HG02973 (cell line): ENCODE measurements at regions not wholly inside any gene's neighbourhood (a gene's known extent, or its start where the extent isn't known, plus 50 kb on each side); places are given as distances from the start of the nearest gene placed in this dataset.

Experiments used
- ATAC-seq: cut with Tn5 transposase; IDR thresholded peaks from one replicate; pipeline ENCODE4 v1.9.1; 2021; ENCODE audit warnings: moderate library complexity; ENCODE audit not compliant: unreplicated experiment

DNA sequence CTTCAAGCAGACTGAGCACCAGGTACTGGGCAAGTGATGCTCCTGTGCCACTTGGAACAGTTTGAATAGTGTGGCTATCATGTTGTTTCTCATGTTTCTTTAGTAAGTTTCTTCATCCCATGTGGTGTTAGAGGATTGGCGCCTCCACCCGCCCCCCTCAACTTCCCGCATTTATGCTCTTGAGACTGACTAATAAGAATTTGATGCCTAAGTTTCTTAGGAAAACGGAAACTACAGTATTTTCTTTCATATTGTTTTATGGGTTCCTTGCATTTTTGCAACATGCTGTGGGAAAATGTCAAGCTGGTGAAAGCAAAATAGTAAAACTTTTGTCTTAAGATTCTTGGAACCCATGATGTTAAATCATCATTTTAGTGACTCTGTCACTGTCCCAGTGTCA lies 101.2 kb upstream of the SLC4A4 start:
- no peak for ATAC-seq

DNA sequence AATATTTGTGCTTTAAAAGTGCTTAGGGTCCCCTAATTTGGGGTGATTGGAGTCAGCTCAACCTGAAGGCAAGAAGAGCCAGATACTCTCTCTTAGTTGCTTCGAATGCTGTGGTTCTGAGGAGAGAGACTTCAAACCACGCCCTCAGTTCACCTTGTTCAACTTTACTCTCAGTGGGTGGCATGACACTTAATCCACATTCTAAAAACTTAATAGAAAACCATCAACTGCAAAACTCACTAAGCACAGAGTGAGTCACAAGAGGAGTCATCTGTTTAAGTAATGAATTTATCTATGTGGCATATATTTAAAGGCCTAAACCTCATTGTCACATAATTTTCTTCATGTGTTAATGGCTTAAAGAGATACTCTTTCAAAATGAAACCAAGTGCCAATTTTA lies 99.5 kb upstream of the SLC4A4 start:
- no peak for ATAC-seq

DNA sequence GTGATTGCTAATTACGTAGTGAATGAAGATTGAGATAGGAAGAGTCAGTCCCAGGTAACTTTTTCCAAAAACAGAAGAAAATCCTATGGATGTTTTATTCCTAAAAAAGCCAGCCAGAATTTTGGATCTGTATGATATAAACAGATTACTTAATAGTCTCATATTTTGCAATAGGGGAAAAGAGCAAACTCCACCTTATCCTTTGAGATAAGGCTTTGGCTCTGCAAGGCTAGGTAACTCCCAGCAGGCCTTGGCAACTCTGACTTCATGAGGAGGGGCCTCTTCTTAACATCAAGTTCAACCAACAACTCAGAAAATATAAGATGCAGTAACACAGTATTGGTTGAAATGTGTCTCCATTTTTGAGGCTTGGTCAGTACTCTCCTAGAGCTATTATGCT lies 98.7 kb upstream of the SLC4A4 start:
- no peak for ATAC-seq

DNA sequence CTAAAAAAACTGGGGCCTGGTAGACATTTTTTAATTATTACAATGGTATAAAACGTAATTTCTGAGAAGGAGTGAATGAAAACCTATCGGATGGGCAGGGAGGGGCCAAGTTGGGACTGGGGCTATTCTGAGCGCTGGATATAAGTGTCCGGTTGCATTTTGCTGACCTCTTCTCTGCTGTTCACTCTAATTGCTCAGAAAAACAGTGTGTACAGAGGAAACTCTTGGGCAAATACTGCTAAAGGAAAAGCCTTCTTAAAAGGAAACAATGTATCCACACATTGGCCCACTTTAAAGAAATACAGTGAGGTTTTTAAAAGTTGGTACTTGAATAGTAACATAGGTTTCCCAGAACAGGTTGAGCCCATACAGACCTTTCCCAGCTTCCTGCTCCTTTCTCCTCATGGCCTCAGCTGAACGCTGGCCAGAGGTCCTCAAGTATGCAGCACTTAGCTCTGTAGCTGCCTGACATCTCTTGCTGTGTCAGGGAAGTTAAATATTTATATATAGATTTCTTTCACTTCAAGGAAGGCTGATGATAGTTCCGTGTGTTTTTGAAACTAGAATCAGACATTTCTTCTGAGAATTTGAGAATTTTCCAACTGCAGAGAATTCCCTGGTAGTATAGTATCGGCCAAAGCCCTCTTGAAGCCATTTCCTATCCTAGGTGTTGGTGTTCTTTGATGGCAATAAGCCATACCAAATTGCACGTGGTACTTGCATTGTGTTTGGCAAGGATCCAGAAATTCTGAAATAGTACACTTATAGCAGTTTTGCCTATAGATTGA lies 97.1 kb upstream of the SLC4A4 start:
- ATAC-seq, result no peak

DNA sequence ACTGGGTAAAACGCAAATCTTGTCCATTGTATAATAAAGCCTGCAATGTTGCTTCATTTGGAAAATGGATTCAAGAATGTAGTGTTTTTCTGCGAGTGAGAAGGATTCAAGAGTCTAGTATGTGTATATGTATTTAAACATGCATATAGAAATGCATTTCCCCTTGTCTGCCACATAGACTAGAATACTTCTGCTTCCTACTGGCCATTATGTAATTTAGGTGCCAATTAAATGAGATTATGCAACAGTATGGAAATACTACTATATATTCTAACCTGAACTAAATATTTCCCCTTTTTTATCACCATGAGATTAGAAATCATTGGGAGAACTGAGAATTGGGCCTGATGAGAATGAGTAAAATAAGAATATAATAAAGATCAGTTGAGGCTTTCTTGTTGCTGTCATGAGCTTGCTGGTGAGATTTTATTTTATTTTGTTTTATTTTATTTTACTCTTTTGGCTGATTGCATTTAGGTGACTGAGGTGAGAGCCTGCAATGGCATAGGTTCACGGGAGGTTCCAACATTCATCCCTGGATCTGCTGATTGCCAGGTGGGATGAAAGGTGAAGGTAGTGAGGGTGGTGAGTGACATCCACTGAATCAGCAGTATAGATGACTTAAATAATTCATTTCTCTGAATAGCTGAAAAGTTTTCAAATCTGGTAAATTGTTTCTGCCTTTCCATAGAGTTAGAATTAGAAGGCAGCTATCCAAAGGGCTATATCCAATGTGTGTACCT lies 95.6 kb upstream of the SLC4A4 start:
- ATAC-seq, result no peak

DNA sequence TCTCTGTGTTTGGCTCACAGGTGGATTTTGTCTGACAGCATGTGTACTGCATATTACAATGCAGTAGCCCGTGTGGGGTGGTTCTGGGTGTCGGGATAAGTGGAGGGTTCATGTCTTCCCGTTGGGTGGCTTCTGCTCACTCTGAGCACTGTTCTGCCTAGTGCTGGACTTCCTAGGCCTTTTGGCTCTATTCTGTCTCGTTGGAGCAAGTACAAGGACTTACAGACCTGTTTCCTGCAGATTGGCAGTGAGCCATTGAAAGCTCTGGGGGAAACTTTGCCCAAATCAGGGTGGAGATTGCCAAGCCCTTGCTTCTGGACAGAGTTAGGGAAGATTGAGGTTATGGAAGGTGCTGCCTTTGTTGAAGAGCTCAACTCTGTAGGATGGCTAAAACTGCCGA lies 91.1 kb upstream of the SLC4A4 start:
- ATAC-seq, result no peak

DNA sequence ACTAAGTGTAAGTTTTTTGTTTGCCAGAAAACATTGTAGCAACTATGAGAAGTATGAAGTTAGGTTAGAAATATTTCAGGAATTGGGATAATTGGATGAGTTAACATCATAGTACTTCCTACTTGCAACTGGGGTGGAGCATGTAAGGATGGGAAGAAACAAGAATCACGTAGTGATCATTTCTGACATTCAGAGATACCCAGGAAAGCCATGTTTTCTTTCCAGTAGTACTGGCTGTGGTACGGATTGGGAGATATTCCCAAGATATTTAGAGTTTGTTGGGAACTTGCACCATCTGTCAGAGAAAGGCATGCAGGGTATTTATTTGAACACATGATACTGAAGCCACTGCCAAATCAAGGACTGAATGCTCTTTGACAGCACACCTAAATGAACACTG lies 87.6 kb upstream of the SLC4A4 start:
- no peak for ATAC-seq

DNA sequence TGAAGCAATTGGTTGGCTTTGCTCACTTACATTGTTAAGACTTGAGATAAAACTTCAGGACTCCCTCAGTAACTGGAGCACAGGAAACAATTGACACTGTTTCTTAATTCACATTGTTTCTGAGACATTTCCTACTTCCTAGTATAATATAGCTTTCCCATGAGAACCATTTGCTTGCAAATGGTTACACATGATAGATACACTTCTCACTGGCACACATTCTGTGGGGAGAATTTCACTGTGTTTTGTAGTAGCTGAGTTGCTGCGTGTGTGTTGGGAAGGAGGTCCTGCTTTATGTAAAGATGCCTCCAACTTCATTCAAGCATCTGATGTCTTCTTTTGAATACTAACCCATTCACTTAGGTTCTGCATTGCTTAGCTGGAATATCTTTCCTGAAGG lies 85.3 kb upstream of the SLC4A4 start:
- no peak for ATAC-seq

DNA sequence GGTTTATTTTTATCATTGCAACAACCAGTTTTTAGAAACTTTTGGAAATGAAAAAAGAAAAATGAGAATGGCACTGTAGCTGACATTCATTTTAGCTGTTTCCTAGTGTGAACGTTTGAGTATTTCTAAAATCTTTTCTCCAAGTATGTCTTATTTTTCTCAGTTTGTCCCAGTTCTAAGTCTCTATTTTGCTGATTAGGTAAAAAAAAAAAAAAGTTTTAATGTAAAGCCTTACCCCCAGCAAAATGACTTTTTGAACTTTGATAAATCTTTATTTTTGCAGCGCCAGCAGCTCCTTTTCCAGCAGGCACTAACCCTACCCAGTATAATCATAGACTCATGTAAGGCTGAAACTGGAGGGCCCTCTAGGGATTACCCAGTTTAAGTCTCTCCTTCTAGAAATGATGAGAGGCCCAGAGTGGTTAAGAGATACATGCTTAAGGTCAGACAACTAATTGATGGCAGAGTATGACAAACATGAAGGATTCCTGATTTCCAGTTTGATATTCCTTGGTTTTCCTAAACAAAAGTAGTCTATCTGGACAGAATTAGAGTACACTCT lies 84.3 kb upstream of the SLC4A4 start:
- ATAC-seq, result peak; percentile 55

DNA sequence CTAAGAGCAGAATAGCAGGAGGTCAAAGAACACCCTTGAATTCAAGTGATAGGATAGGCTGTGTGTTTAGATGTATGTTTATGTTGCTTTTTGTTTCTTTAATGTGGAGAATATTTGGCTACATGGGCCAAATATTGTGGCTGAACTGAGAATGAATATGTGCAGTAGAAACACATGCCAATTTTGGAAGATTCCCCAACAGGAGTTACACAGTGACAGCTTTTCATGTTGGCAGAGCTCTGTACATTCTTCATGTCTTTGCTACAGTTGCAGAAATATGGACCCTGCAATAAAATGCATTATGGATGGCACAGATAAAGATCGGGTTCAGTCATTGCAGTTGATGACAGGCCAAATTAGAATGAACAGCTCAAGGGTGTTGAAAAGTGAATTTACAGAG lies 82.8 kb upstream of the SLC4A4 start:
- ATAC-seq, result no peak

DNA sequence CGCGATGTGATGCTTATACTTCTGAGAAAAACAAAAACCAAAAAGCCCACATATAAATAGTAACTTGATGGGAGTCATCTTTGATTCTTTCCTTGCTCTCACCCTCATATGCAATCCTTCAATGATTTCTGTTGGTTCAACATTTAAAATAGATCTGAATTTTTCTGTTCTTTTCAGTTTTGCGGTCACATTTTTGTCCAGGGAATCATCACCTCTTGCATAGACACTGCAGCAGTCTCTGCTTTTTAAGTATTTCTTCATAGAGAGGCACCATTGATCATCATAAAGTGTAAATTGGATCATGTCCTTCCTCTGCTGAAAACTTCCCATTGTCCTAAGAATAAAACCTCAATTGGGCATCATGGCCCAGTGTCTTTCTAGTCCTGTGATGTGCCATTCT lies 81.1 kb upstream of the SLC4A4 start:
- ATAC-seq, result no peak

DNA sequence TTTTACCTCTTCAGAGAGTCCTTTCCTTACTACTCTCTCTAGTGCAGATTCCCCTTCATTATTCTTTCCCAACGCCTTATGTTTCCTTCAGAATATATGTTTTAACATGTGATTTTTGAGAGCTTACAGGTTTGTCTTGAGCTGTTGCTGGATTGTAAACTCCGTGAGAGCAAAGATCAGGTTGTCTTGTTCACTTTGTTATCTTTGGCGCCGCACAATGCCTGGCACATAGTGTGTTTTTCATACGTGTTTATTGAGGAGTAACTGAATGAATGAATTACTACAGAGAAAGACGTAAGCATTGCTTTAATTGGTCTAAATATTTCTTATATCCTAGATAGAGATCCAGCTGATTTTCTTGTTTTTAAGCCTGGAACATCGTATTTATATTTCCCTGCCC lies 80.5 kb upstream of the SLC4A4 start:
- ATAC-seq, result no peak

DNA sequence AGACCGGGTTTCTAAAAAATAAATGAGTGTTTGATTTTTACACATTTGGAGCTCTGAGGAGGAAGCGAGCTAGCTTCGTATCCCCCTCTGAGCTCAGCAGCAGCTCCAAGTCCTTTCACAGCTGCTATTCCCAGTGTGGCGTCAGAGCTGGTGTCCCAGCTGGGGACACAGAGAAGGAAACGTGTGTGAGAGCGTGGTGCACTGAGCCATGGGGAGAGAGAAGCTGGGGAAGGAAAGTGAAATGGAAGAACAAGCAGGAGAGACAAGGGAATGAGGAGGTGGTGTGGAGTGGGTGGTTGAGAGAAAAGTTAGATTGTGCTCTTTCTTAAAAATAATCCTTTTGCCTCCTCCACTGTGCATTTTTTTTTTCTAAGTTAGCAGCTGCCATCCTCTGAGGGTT lies 79.5 kb upstream of the SLC4A4 start:
- ATAC-seq, result no peak

DNA sequence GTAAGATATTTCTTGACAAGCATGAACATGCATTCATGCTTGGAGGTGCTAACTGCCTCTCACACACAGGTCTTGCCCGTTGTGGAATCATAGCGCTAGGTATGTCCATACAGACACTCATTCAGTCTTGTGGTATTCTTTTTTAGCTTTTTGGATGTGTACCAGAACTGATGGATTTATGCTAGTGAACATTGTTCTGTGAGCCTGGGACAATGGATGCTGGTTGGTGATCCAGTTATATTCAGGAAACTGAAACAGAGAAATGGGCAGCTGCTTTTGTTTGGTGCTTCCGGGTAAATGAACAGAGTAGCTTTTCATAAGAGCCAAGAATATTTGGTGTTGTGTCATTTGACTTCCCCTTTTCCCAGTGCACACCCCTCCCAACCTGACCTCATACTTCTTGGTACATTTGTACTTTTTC lies 78.9 kb upstream of the SLC4A4 start:
- no peak for ATAC-seq

DNA sequence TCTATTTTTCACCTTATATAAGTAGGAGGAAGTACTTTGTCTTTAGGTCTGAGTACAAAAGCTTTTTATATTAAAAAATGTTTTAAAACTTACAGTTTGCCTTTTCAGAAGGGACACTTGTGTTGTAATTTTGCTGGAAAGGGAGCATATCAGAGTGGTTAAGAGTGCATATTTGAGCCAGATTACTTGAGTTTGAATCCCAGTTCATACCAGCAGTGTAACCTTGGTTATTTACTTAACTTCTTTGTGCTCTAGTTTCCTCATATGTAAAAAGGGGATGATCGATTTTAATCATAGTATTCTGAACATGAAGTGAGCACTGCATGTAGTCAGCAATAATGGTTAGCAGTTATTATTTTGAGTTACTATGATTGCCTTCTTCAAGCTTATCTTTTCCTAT lies 78.3 kb upstream of the SLC4A4 start:
- ATAC-seq, result no peak

DNA sequence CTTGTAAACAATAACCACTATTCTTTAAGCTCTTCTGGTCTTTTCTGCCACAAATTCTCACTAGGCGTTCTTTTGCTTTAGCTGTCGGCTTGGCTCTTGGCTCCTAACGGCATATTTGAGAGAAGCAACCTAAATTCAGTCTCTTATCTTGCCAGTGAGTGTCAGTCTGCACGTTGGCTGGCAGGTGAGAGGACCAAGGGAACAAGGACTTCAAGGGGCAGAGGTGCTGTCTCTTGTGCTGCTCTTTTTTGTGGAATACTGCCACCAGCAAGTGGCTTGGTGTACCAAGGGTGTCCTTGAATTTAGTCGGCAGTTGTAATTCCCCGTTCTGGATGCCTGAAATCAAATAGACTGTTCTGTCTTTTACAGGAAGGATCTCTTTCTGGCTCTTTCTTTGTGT lies 77.8 kb upstream of the SLC4A4 start:
- no peak for ATAC-seq

DNA sequence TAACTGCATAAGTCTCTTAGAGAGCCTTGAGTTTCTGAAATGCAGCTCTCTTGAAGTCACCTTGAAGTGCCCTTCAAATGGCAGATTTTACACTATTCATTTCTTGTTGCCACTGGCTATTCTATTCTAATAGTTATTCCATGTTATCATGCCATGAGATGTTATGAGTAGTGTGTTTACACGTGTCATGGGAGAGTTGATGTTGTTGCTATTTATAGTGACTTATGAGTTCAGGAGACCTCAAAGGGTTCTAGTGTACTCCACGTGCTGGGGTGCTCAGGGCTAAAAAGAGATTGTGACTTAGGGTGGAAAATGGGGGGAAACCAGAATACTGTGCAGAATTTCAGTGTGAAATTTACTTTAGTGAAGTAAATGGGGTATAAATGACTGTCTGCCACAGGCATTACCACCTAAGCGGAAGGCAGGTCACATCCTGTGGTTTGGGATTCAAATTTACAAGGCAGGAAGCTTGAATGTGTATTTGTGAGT lies 77.1 kb upstream of the SLC4A4 start:
- ATAC-seq, result peak; percentile 44

DNA sequence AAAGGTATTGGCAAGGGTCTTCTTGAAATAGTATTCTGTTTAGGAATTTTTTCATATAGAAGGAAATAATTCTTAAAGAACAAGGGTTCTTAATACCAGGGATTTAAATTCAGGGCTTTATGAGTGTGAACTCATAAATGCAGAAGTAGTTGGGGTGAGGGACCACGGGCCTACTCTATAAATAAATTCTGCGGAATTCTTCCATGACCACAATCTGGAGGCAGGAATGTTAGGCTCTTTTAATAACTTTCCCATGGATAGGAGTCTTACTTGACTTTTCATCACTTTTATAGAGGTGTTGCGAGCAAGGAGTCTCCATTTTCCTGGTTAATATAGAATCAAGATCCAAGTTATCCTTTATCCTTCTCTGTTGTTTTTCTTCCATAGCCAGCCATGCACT lies 76.7 kb upstream of the SLC4A4 start:
- ATAC-seq, result no peak

DNA sequence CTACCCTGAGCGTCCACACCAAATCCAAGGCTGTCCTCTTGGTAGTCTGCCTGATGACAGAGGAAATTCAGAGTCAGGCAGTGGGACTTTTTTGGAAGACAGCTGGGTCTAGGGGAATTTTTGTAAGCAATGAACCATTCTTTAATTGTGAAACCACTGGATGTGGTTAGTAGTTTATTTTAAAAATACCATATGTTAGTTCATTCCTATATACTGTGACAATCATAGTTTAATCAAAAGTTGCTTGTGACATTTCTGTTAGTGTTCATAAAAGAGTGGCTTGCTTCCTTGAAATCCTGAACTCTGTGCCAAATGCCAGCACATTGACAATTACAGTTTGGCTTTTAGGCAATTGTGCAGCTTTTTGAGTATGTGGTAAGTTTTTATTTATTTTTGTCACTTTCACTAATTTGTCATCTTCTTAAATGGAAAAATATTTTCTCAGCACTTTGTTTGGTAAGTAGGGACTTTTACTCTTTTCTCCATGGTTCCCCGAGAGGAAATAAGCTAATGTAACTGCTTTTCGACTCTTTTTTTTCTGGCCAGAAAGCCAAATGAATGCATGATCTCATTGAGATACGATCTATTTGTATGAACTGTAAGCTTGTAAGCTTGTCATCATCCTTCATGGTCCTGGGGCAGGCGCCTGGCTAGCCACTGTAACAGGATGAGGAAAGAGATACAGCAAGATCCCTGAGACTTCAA lies 72.6 kb upstream of the SLC4A4 start:
- ATAC-seq, result peak; percentile 38

DNA sequence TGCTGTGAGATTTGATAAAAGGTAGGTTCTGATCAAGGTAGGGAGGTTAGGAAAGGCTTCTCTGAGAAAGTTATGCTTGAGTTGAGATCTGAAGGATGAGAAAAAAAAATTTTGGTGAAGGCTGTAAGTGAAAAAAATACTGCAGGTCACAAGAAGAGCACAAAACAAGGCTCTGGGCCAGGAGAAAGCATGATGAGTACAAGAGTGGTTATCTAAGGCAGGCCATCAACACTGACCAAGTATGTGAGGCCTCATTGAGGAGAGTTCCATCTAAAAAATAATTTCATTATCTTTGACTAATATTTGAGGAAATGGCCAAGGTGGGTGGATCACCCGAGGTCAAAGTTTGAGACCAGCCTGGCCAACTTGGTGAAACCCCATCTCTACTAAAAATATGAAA lies 71.6 kb upstream of the SLC4A4 start:
- ATAC-seq, result no peak

DNA sequence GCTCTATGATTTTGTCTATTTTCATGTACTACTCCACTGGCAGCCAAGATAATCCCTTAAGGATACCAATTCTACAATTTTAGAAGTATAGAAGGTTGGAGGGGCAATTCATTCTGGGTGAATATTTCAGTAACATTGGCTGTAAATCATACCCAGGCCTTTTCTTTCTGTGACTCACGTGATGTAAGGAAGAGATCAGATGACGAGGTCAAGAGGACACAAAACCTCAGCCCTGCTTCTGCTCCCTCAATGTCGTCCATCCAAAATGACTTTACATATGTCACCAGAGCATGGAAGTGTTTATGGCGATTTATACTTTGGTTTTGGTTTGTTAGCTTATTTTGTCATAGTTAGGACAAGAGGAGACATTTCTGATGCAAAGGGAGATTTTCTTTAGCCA lies 70.7 kb upstream of the SLC4A4 start:
- ATAC-seq, result no peak

DNA sequence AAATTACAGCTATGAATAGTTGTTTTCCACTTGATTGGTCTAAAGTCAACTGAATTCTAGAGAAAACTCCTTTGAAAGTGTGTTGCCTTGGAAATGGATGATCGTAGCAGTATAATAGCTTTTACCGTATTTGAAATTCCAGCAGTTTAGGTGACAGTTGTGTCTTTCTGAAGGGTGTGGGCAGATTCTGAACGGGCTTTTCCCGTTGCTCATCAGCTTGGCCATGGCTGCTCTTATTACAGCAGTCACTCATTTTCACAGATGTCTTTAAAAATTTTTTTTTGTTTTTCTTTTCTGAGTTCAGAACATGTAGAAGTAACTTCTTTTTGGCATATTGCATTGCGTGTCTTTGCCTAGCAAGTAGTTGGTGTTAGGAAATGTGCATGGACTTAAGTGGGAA lies 69.6 kb upstream of the SLC4A4 start:
- no peak for ATAC-seq
